Calu3 (cell line): ENCODE measurements at regions not wholly inside any gene's neighbourhood (a gene's known extent, or its start where the extent isn't known, plus 50 kb on each side); places are given as distances from the start of the nearest gene placed in this dataset.

Experiments
- BruUV-seq: library from RNA; stranded (reverse); fragments of 400-500 nt; replicated peaks from 2 replicates; lab custom pipeline; 2021; lab: Mats Ljungman, UMichigan
- CTCF ChIA-PET: fragments of 300-600 bp; sonication (Branson Sonifier 250); formaldehyde crosslinking; loops from one replicate; lab custom pipeline; 2022; ENCODE audit warnings: antibody characterized with exemption; lab: Charles Lee
- DNase-seq: peaks from one replicate; pipeline ENCODE4 v3.0.0; 2022
- H3K27ac Mint-ChIP-seq: one replicate; pipeline ENCODE4 v1.8.0; 2022; ENCODE audit warnings: mixed read lengths; ENCODE audit not compliant: unreplicated experiment
- H3K27me3 Mint-ChIP-seq: one replicate; pipeline ENCODE4 v1.8.0; 2022; ENCODE audit warnings: mixed read lengths; ENCODE audit not compliant: unreplicated experiment
- H3K36me3 Mint-ChIP-seq: one replicate; pipeline ENCODE4 v1.8.0; 2022; ENCODE audit warnings: mild to moderate bottlenecking, moderate library complexity, mixed read lengths; ENCODE audit not compliant: insufficient read depth, unreplicated experiment
- H3K4me1 Mint-ChIP-seq: one replicate; pipeline ENCODE4 v1.8.0; 2022; ENCODE audit warnings: mild to moderate bottlenecking, low read depth, mixed read lengths; ENCODE audit not compliant: unreplicated experiment
- H3K4me3 Mint-ChIP-seq: one replicate; pipeline ENCODE4 v1.8.0; 2022; ENCODE audit warnings: mild to moderate bottlenecking, low read depth, moderate library complexity, mixed read lengths; ENCODE audit not compliant: unreplicated experiment
- H3K9me3 Mint-ChIP-seq: one replicate; pipeline ENCODE4 v1.8.0; 2022; ENCODE audit warnings: low read depth, mixed read lengths; ENCODE audit not compliant: unreplicated experiment
- CTCF ChIP-seq: fragments of 200-600 bp; IDR thresholded peaks from one replicate; pipeline ENCODE4 v1.8.0; 2022; ENCODE audit warnings: antibody characterized with exemption; ENCODE audit not compliant: unreplicated experiment
- intact Hi-C: fragments of 100-400 bp; cut with micrococcal nuclease; formaldehyde crosslinking; loops from one replicate; pipeline ENCODE4 v1.10.0; 2022; ENCODE audit not compliant: unreplicated experiment

- no peaks in the 10 kb centered on the region for H3K27me3 Mint-ChIP-seq
- no peak for TF ChIP-seq CTCF
- BruUV-seq: no TSS peak
- intact Hi-C loops: no loop called here
- H3K27ac Mint-ChIP-seq: no peak overlapping the region
- no peaks in the 10 kb centered on the region for H3K4me1 Mint-ChIP-seq
- H3K4me3 Mint-ChIP-seq: no peak overlapping the region
- H3K9me3 Mint-ChIP-seq: peaks cover 3% of the 10 kb centered on the region
- no peaks in the 10 kb centered on the region for H3K36me3 Mint-ChIP-seq
- CTCF ChIA-PET: no interaction called here
- no peak for DNase-seq
These were observed 1431.7 kb upstream of the PIK3C3 start for GRCh38 chr18:40523287-40523686.

GRCh38 chr18:40501026-40501425 lies 1454.0 kb upstream of the PIK3C3 start:
- Mint-ChIP-seq H3K4me3 (no peak overlapping the region), H3K4me1 (no peaks in the 10 kb centered on the region), H3K9me3 (peaks cover under 1% of the 10 kb centered on the region), H3K27ac (no peak overlapping the region), H3K36me3 (no peaks in the 10 kb centered on the region), H3K27me3 (no peaks in the 10 kb centered on the region)
- BruUV-seq: no TSS peak
- DNase-seq: no peak
- TF ChIP-seq CTCF: no peak
- CTCF ChIA-PET: no interaction called here
- intact Hi-C loops: no loop called here

- Mint-ChIP-seq H3K4me3 (no peak overlapping the region), H3K9me3 (peaks cover 11% of the 10 kb centered on the region)
- intact Hi-C loops: no loop called here
These were observed 1460.4 kb upstream of the PIK3C3 start for GRCh38 chr18:40494603-40495002.

GRCh38 chr18:40493316-40493715 lies 1461.7 kb upstream of the PIK3C3 start:
- intact Hi-C loops: no loop called here
- H3K9me3 Mint-ChIP-seq: peaks cover 14% of the 10 kb centered on the region
- H3K27me3 Mint-ChIP-seq: no peaks in the 10 kb centered on the region
- CTCF ChIA-PET: no interaction called here
- no peak for TF ChIP-seq CTCF
- no peak overlapping the region for H3K27ac Mint-ChIP-seq
- no peaks in the 10 kb centered on the region for H3K4me1 Mint-ChIP-seq
- no peak for DNase-seq
- no TSS peak for BruUV-seq
- no peak overlapping the region for H3K4me3 Mint-ChIP-seq
- H3K36me3 Mint-ChIP-seq: no peaks in the 10 kb centered on the region

More at GRCh38 chr18:40494603-40495002, 1460.4 kb upstream of the PIK3C3 start:
- no peak for DNase-seq
- H3K4me1 Mint-ChIP-seq: no peaks in the 10 kb centered on the region
- no peaks in the 10 kb centered on the region for H3K36me3 Mint-ChIP-seq
- no peaks in the 10 kb centered on the region for H3K27me3 Mint-ChIP-seq
- CTCF ChIA-PET: no interaction called here
- no peak for TF ChIP-seq CTCF
- H3K27ac Mint-ChIP-seq: no peak overlapping the region
- BruUV-seq: no TSS peak

GRCh38 chr18:40489301-40489700 lies 1465.7 kb upstream of the PIK3C3 start:
- intact Hi-C loops: no loop called here
- H3K36me3 Mint-ChIP-seq: no peaks in the 10 kb centered on the region
- H3K27ac Mint-ChIP-seq: no peak overlapping the region
- no TSS peak for BruUV-seq
- DNase-seq: no peak
- H3K9me3 Mint-ChIP-seq: peaks cover 9% of the 10 kb centered on the region
- no peak for TF ChIP-seq CTCF
- no peaks in the 10 kb centered on the region for H3K4me1 Mint-ChIP-seq
- H3K4me3 Mint-ChIP-seq: no peak overlapping the region
- H3K27me3 Mint-ChIP-seq: no peaks in the 10 kb centered on the region
- CTCF ChIA-PET: no interaction called here
